ENCODE measurements at regions not wholly inside any gene's neighbourhood (a gene's known extent, or its start where the extent isn't known, plus 50 kb on each side); places are given as distances from the start of the nearest gene placed in this dataset.

GRCh38 chr1:98232678-98233077 is 311.8 kb upstream of the DPYD start:
- ATAC-seq (ENCODE audit: insufficient read depth, low FRiP score), result no peak
- TF ChIP-seq CTCF (IDR thresholded peaks at IDR 0.05; ENCODE audit: control extremely low read depth, extremely low read depth), result no peak
- no peaks in the 10 kb centered on the region for H3K36me3 ChIP-seq (ENCODE audit: control insufficient read depth in 4 of 4, insufficient read depth in 4 of 4, low read length in 4 of 4)
- H3K9ac ChIP-seq (ENCODE audit: insufficient read depth in 1 of 2, low read length in 2 of 2), result no peak overlapping the region
- H3K9me3 ChIP-seq (ENCODE audit: control insufficient read depth in 4 of 4, insufficient read depth in 3 of 4, low read length in 3 of 4), result peaks cover 0 to 10% (median 2%) of the 10 kb centered on the region in 4 donors
- no peak overlapping the region for H3K27ac ChIP-seq (ENCODE audit: low read depth in 1 of 2, low read length in 1 of 2)
- no peaks in the 10 kb centered on the region for H3K27me3 ChIP-seq (ENCODE audit: control insufficient read depth in 3 of 3, insufficient read depth in 3 of 3, low read length in 2 of 3)
- no peak for DNase-seq
- WGBS, 2 donors, result 74 to 75% methylated on average over 3 of the region's 3 CpGs
- H3K4me1 ChIP-seq (ENCODE audit: control insufficient read depth in 5 of 5, insufficient read depth in 5 of 5, low read length in 5 of 5), result no peaks in the 10 kb centered on the region
- no peak overlapping the region for H3K4me3 ChIP-seq

- H3K9me3 ChIP-seq (ENCODE audit: control insufficient read depth in 4 of 4, insufficient read depth in 3 of 4, low read length in 3 of 4), result no peaks in the 10 kb centered on the region
- H3K27me3 ChIP-seq (ENCODE audit: control insufficient read depth in 3 of 3, insufficient read depth in 3 of 3, low read length in 2 of 3), result no peaks in the 10 kb centered on the region
- TF ChIP-seq CTCF (IDR thresholded peaks at IDR 0.05; ENCODE audit: control extremely low read depth, extremely low read depth), result no peak
- ATAC-seq (ENCODE audit: insufficient read depth, low FRiP score) (no peak), DNase-seq (no peak)
- no peak overlapping the region for H3K9ac ChIP-seq (ENCODE audit: insufficient read depth in 1 of 2, low read length in 2 of 2)
- H3K36me3 ChIP-seq (ENCODE audit: control insufficient read depth in 4 of 4, insufficient read depth in 4 of 4, low read length in 4 of 4), result no peaks in the 10 kb centered on the region
- no peak overlapping the region for H3K4me3 ChIP-seq
- 90 to 91% methylated on average over 1 of the region's 1 CpG for whole genome bisulfite sequencing, 2 donors
- H3K27ac ChIP-seq (ENCODE audit: low read depth in 1 of 2, low read length in 1 of 2), result no peak overlapping the region
- no peaks in the 10 kb centered on the region for H3K4me1 ChIP-seq (ENCODE audit: control insufficient read depth in 5 of 5, insufficient read depth in 5 of 5, low read length in 5 of 5)
Measured at GRCh38 chr1:98222706-98223105, 301.9 kb upstream of the DPYD start.

GRCh38 chr1:98221923-98222322 is 301.1 kb upstream of the DPYD start:
- H3K27ac ChIP-seq (ENCODE audit: low read depth in 1 of 2, low read length in 1 of 2), result no peak overlapping the region
- H3K9me3 ChIP-seq (ENCODE audit: control insufficient read depth in 4 of 4, insufficient read depth in 3 of 4, low read length in 3 of 4), result no peaks in the 10 kb centered on the region
- 88 to 93% methylated on average over 3 of the region's 3 CpGs for WGBS, 2 donors
- H3K9ac ChIP-seq (ENCODE audit: insufficient read depth in 1 of 2, low read length in 2 of 2), result no peak overlapping the region
- H3K4me3 ChIP-seq, result no peak overlapping the region
- ATAC-seq (ENCODE audit: insufficient read depth, low FRiP score), result no peak
- H3K36me3 ChIP-seq (ENCODE audit: control insufficient read depth in 4 of 4, insufficient read depth in 4 of 4, low read length in 4 of 4), result no peaks in the 10 kb centered on the region
- no peaks in the 10 kb centered on the region for H3K4me1 ChIP-seq (ENCODE audit: control insufficient read depth in 5 of 5, insufficient read depth in 5 of 5, low read length in 5 of 5)
- TF ChIP-seq CTCF (IDR thresholded peaks at IDR 0.05; ENCODE audit: control extremely low read depth, extremely low read depth), result no peak
- DNase-seq, result peak in 1 of 3 donors; percentile 2
- H3K27me3 ChIP-seq (ENCODE audit: control insufficient read depth in 3 of 3, insufficient read depth in 3 of 3, low read length in 2 of 3), result no peaks in the 10 kb centered on the region

GRCh38 chr1:98217601-98218000 is 296.8 kb upstream of the DPYD start:
- ATAC-seq (ENCODE audit: insufficient read depth, low FRiP score) (no peak), DNase-seq (no peak)
- Histone ChIP-seq H3K27ac (ENCODE audit: low read depth in 1 of 2, low read length in 1 of 2) (no peak overlapping the region), H3K4me1 (ENCODE audit: control insufficient read depth in 5 of 5, insufficient read depth in 5 of 5, low read length in 5 of 5) (no peaks in the 10 kb centered on the region), H3K9me3 (ENCODE audit: control insufficient read depth in 4 of 4, insufficient read depth in 3 of 4, low read length in 3 of 4) (no peaks in the 10 kb centered on the region), H3K9ac (ENCODE audit: insufficient read depth in 1 of 2, low read length in 2 of 2) (no peak overlapping the region), H3K4me3 (no peak overlapping the region), H3K27me3 (ENCODE audit: control insufficient read depth in 3 of 3, insufficient read depth in 3 of 3, low read length in 2 of 3) (no peaks in the 10 kb centered on the region), H3K36me3 (ENCODE audit: control insufficient read depth in 4 of 4, insufficient read depth in 4 of 4, low read length in 4 of 4) (no peaks in the 10 kb centered on the region)
- no peak for TF ChIP-seq CTCF (IDR thresholded peaks at IDR 0.05; ENCODE audit: control extremely low read depth, extremely low read depth)
- WGBS, 2 donors, result 73 to 88% methylated on average over 2 of the region's 2 CpGs
